Esophagus squamous epithelium (tissue), 4 donors: ENCODE measurements at regions not wholly inside any gene's neighbourhood (a gene's known extent, or its start where the extent isn't known, plus 50 kb on each side); places are given as distances from the start of the nearest gene placed in this dataset.

Source experiments
- CTCF ChIP-seq, 6 experiments: fragments of 450-650 bp in 4 of 6; fragments of 200-600 bp in 2 of 6; sonication (generic) in 2 of 6; IDR thresholded peaks; one replicate each; pipeline ENCODE4 v1.5.1; 2016 to 2019; ENCODE audit warnings: antibody characterized with exemption in 6 of 6, mild to moderate bottlenecking in 4 of 6, moderate library complexity in 4 of 6
- POLR2A ChIP-seq, 4 donors: fragments of 450-650 bp; IDR thresholded peaks; one replicate each; pipeline ENCODE4 v1.6.1; 2017; ENCODE audit warnings: antibody characterized with exemption in 4 of 4, mild to moderate bottlenecking in 4 of 4, moderate library complexity in 3 of 4

GRCh38 chr2:138175066-138175465, 210.8 kb downstream of the HNMT start:
- no peak for TF ChIP-seq CTCF (IDR thresholded peaks at IDR 0.05)
- TF ChIP-seq POLR2A (IDR thresholded peaks at IDR 0.05): no peak
